GM19035 (cell line): ENCODE measurements at regions not wholly inside any gene's neighbourhood (a gene's known extent, or its start where the extent isn't known, plus 50 kb on each side); places are given as distances from the start of the nearest gene placed in this dataset.
"Not testable (repeated sequence)": the region's sequence is repeated elsewhere in the genome, so short reads cannot be mapped to it uniquely, and the experiment has no call there.

Experiments
- ATAC-seq: cut with Tn5 transposase; IDR thresholded peaks from one replicate; pipeline ENCODE4 v1.9.1; 2021; ENCODE audit not compliant: unreplicated experiment

- ATAC-seq: not testable (repeated sequence)
Measured at GRCh38 chr7:135872861-135873260, 104.3 kb downstream of the MTPN start.

DNA sequence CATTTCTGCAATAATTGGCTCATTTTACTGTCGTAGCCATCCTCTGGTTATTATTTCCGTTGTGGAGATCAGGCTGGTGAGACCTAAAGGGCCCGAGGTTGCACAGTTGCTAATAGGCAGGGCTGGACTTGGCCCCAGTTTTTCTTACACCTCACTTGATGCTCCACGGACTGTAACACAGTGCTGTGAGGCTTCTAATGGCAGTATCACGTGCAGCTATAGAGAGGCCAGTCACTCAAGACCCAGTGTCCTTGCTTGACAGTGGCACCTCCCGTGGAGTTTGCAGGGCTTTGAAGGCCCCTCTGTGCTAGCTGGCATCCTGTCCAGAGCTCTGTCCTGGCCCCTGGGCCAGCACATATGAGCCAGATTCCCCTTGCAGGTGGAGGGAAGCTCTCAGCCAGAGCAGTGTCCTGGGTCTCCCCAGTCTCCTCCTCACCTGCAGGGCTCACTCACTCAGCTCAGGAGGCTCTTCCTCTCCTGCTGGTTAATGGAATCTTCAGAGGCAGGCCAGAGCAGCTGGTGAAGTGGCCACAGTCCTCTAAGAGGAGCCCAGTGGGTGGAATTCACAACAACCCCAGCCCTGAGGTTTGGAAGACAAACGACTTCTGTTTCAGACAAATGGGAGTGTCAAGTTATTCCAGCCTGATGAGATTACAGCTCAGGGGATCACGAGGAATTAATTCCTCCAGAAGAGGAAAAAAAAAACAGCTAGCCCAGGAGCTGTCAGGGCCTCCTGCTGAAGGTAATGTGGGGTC, 114.2 kb upstream of the FAM180A start:
- ATAC-seq: no peak

DNA sequence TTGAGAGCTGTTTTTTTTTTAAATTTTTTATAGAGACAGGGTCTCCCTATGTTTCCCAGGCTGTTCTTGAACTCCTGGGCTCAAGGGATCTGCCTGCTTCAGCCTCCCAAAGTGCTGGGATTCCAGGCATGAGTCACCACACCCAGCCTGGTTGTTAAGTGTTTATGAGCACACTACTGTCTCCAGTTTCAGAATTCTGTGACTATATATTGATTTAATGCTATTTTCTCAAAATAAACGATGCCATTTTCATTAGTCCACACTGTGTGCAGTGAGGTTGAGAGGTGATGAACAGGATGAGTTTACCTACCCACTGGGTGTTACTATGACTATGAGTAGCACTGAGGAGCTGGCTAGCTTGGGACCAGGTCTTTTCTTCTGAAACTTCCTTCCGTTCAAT, 110.9 kb upstream of the FAM180A start:
- no peak for ATAC-seq

DNA sequence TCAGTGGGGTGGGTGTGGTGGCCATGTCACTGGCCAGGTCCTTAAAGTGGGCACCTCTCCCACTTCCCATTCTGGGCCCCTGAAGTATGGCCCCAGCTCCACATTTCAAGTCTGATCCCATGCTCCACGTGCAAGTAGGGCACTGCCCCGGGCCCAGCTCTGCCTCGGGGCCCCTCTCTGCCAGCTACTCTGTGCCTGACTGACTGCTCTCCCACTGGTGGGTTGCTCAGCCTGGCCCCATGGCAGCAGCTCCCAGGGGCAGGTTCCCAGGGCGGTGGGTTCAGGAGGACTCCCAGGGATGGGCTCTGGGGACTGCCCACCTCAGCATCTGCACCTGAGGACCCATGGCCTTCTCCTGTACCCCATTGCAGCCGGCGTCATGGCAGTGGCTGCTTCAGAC, 110.2 kb upstream of the FAM180A start:
- no peak for ATAC-seq

DNA sequence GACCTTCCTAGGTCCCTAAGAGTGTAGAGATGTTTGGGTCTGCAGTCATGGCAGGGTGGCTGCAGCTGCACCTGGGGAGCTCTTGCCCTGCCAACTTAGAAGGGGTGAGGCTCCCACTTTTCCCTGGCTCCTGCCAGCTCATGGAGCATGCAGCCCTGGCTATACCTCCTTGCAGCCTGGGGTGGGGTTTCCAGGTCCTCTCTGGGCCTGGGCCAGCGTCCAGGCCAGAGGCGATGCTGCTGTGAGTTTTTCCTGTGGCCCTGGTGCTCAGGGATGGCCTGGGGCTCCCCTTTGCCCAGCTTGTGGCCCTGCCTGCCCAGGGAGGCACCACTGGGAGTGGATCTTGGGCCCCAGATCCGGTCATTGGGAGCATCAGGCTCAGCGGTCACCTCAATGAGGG, 109.8 kb upstream of the FAM180A start:
- ATAC-seq: no peak

DNA sequence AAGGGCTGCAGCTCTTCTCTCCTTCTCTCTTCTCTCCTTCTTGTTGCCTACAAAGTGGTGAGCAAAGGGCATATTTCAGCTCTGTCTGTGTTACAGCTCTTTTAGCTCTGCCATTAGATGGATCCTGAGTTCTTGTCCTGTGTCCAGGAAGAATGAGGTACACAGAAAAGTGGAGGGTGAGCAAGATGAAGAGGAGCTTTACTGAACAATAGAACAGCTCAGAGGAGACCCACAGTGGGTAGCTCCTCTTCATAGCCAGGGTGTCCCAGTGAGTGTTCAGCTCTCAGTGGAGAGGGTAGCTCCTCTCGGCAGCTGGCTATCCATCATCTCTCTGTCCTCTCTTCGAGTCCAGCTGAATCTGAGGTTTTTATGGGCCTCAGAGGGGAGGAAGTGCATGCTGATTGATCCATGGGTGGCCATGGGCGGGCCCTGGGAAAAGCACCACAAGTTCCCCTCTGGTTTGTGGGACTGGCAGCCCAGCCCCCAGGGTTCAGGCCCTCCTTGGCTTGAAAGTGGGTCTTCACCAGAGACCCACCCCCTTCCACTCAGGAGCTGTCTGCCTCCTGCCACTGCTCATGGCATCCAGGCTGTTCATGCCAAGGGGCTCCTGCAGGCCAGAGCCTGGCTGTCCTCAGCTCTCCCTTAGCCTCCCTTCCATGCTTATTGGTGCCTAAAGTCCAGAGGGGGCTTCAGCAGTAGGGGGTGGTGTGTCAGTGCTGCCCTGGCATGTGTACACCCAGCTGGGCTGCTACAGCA, 109.1 kb upstream of the FAM180A start:
- no peak for ATAC-seq

- no peak for ATAC-seq
Measured at GRCh38 chr7:135856356-135857144, 107.9 kb upstream of the FAM180A start.

- no peak for ATAC-seq
Measured at GRCh38 chr7:135855846-135856245, 107.2 kb upstream of the FAM180A start.

DNA sequence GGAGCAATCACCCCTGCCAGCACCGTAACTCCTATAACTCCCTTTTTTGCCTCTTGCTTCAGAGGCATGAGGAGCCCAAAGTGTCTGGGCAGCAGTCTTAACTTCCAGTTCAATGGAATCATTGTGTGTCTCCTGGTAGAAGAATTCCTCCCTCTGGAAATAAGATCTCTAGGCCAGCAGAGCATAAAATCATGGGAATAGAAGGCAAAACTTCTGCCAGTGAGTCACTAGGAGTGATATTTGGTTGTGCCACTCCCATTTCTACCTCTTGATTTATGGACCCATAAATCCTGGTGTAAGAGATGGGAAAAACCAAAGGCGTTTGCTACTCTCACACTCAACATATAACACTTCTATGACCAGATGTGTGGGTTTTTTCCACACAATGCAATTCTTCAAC, 104.9 kb upstream of the FAM180A start:
- ATAC-seq: no peak

DNA sequence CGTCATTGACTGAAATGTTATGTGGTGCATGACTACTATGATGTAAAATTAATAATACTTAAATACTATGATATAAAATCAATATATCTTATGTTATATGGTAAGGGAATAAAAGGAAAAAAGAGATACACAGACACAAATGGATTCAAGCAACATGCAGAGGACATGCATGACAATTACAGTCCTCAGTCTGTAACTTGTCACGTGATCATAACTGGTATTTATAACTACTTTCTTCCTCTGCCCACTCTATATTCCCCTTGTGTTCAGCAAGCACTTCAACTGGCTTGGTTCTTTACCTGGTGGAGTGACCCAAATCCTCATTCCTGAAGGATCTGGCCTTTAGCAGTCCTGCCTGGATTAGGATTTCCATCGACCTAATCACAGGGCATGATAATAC, 104.4 kb upstream of the FAM180A start:
- no peak for ATAC-seq

GRCh38 chr7:135847242-135847641, 98.6 kb upstream of the FAM180A start:
- no peak for ATAC-seq

DNA sequence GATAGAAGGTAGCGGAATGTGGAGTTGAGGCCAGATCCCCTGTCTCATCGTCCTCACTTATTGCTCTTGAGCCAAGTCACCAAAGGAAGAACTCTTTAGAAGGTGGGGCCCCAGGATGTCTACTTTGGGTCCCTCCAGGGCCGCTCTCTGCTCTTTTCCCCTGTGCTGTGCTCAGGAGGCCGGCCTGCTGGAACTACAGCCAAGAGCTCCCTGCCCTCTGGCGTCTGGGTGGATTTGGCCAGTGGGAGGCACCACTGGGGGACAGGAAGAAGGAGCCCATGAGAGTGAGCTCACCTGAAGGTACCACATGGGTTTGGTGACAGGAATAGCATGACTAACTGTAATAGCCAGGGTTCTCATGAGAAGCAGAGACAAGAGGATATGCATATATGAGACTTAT, 97.7 kb upstream of the FAM180A start:
- no peak for ATAC-seq

- ATAC-seq: no peak
Measured at GRCh38 chr7:135845415-135846075, 96.9 kb upstream of the FAM180A start.

DNA sequence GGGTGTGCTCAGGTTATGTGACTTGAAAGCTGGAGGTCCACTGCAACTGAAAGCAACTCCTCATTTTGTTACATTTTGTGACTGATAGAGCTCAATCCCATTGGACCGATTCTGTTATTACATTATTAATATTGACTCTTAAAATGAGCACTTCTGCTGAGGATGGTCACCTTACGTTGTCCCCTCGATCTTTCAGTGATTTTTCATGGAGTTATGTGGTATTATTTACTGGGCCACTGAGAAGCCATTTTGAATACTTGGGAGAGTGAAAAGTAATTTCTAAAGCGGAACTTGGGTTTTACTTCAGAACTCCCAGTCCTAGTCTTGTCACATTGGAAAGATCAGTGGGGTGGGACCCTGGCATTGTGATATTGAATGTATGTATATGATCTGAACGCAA, 96.3 kb upstream of the FAM180A start:
- no peak for ATAC-seq

- peak; percentile 93 for ATAC-seq
Measured at GRCh38 chr7:135843214-135843613, 94.6 kb upstream of the FAM180A start.

DNA sequence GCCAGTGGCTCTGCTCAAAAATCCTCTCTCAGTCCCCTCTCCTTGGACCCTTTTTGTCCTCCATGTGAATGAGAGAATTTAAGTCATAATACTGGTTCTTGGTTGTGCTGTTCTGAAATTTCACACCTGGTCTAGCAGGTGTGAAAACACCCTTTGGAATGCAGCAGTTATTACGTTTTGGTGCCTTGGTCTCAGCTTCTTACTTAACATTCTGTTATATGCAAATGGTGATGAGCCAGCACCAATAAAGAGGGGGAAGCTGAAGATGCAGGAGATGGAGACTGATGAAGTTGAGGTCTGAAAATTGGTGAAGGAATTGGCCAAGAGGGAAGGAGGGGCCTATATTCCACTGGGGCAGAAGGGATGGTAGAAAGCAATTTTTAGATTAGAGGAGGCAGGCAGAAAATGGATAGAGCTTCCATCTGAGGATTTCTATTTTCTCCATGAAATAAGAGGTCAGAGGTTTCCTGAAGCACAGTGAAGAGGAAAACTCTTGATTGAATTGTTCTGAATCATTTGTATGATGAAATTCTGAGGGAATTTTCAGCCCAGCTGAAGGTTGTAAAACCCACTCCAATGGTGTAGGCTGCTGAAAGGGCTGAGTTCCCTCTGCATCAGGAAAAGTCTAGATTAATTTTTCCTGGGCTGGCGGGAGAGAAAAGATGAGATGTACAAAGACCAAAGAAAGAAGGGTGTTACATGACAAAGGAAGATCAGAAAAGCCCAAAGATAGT, 94.0 kb upstream of the FAM180A start:
- no peak for ATAC-seq

DNA sequence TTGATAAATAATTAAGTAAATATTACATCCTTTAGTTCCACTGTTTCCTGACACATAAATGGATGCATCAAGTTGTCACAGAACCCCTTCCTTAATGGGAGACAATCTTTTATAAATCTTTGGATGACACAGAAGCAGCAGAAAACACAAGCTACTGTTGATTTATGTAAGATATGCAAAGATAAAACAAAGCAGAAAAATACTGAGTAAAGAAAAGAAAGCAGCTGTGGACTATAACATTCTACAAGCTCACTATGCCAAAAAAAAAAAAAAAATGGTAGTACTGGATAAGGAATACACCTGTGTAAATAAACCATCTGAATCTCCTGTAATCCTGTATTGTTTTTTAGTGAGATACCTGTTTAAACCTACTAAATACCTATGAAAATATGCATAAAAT, 92.0 kb upstream of the FAM180A start:
- no peak for ATAC-seq

GRCh38 chr7:135837675-135838074, 89.1 kb upstream of the FAM180A start:
- no peak for ATAC-seq

DNA sequence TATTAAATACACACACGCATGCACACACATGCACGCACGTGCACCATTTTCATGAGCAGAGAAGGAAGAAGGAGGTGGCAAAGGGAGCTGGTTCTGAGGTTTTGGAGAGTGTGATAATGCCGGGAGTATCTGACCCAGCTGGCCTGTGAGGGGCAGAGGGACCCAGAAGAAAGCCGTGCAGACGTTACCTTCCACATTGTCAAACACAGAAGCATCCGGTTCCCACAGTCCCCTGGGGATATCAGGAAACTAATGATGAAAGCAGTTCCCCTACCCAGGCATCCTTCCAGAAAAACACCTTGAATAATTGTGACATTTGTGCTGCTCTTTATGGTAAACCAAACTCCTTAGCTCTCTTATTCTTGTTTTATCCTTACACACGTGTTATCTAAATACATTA, 85.7 kb upstream of the FAM180A start:
- no peak for ATAC-seq

- ATAC-seq: no peak
Measured at GRCh38 chr7:135833642-135834041, 85.0 kb upstream of the FAM180A start.
